ENCODE measurements at regions not wholly inside any gene's neighbourhood (a gene's known extent, or its start where the extent isn't known, plus 50 kb on each side); places are given as distances from the start of the nearest gene placed in this dataset.
"Not testable (repeated sequence)": the region's sequence is repeated elsewhere in the genome, so short reads cannot be mapped to it uniquely, and the experiment has no call there.

GRCh38 chr5:32909207-32909606, 198.1 kb downstream of the NPR3 start:
- intact Hi-C loops (cut with DNase I; ENCODE audit: low total_unique reads) = no loop called here
- peaks cover 0 to 9% (median 0%) of the 10 kb centered on the region in 3 donors for H3K9me3 ChIP-seq
- DNase-seq = no peak
- H3K4me1 ChIP-seq = no peaks in the 10 kb centered on the region
- no peak overlapping the region for H3K4me3 ChIP-seq
- H3K36me3 ChIP-seq = no peaks in the 10 kb centered on the region
- H3K27ac ChIP-seq = no peak overlapping the region
- no peak for TF ChIP-seq CTCF (IDR thresholded peaks at IDR 0.05)
- no peaks in the 10 kb centered on the region for H3K27me3 ChIP-seq

GRCh38 chr5:32916648-32917047, 205.5 kb downstream of the NPR3 start:
- Histone ChIP-seq H3K4me3 (no peak overlapping the region), H3K27ac (no peak overlapping the region), H3K27me3 (no peaks in the 10 kb centered on the region), H3K4me1 (no peaks in the 10 kb centered on the region), H3K36me3 (no peaks in the 10 kb centered on the region), H3K9me3 (no peaks in the 10 kb centered on the region)
- TF ChIP-seq CTCF (IDR thresholded peaks at IDR 0.05) = peak; percentile 49 to 69
- intact Hi-C loops (cut with DNase I; ENCODE audit: low total_unique reads) = loop anchor here (10.0 kb wide), 1 partner anchor 212 kb away; no protein-coding TSS in a partner anchor
- peak in 1 of 2 donors; percentile 65 for DNase-seq

DNA sequence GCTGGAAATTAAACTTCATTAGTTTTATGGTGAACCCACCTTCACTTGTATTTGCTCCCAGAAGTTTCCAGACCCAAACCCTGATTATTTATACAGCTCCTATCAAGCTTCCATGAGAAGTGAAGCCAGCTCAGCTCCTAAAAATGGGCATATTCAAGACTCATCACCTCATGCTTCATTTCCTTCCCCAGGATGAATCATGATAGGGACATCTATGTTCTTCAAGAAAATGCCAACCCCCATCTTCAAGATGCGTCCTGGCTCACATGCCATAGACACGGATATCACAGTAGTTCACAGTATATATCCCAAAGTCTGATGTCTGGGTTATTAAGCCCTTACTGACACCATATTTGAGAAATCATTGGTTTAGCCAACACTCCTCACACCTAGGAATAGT, 217.6 kb downstream of the NPR3 start:
- Histone ChIP-seq H3K4me1 (peaks cover 0 to 17% (median 2%) of the 10 kb centered on the region in 4 donors), H3K36me3 (no peaks in the 10 kb centered on the region), H3K27me3 (no peaks in the 10 kb centered on the region), H3K4me3 (no peak overlapping the region), H3K27ac (no peak overlapping the region), H3K9me3 (no peaks in the 10 kb centered on the region)
- DNase-seq = no peak
- intact Hi-C loops (cut with DNase I; ENCODE audit: low total_unique reads) = no loop called here
- TF ChIP-seq CTCF (IDR thresholded peaks at IDR 0.05) = no peak

- intact Hi-C loops (cut with DNase I; ENCODE audit: low total_unique reads); H3K9me3 ChIP-seq; H3K36me3 ChIP-seq; DNase-seq; H3K4me3 ChIP-seq; H3K27ac ChIP-seq; H3K27me3 ChIP-seq: not testable (repeated sequence)
- H3K4me1 ChIP-seq = peaks cover 0 to 17% (median 2%) of the 10 kb centered on the region in 4 donors
Measured at GRCh38 chr5:32931438-32931837, 220.3 kb downstream of the NPR3 start.

DNA sequence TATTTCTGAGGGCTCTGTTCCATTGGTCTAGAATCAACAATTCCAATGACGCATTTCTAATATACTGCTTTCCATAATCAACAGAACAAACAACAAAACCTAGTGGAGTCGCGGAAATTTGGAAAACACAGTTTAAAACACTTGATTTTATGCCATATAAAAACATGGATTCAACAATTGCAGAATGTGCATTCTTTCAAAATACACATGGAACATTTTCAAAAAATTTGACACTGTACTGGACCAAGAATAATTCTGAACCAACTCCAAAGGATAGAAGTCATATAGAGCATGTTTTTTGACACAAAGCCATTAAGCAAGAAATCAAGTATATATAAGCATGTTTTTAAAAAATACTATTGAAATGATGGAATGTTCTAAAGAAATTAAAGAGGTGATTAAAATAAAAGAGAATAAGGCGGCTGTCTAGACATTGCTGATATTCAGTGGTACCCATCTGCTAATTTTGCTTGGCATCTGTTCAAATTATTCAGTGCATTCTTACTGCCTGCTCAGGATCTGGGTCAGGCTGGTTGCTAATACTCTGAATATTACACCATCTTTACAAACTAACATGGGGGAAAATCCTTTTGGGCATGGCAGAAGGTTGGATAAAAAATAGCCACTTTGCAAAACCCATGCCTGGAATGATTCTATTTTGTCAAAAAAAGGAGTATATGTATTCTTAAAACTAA, 221.3 kb downstream of the NPR3 start:
- H3K27ac ChIP-seq = no peak overlapping the region
- no peaks in the 10 kb centered on the region for H3K9me3 ChIP-seq
- no peaks in the 10 kb centered on the region for H3K36me3 ChIP-seq
- TF ChIP-seq CTCF (IDR thresholded peaks at IDR 0.05) = no peak
- intact Hi-C loops (cut with DNase I; ENCODE audit: low total_unique reads) = no loop called here
- no peak for DNase-seq
- H3K4me3 ChIP-seq = no peak overlapping the region
- H3K27me3 ChIP-seq = no peaks in the 10 kb centered on the region
- H3K4me1 ChIP-seq = peaks cover 0 to 17% (median 2%) of the 10 kb centered on the region in 4 donors

- intact Hi-C loops (cut with DNase I; ENCODE audit: low total_unique reads) = no loop called here
- H3K27me3 ChIP-seq = no peaks in the 10 kb centered on the region
- no peaks in the 10 kb centered on the region for H3K36me3 ChIP-seq
- peaks cover 0 to 17% (median 2%) of the 10 kb centered on the region in 4 donors for H3K4me1 ChIP-seq
- no peak for TF ChIP-seq CTCF (IDR thresholded peaks at IDR 0.05)
- no peak overlapping the region for H3K4me3 ChIP-seq
- no peak overlapping the region for H3K27ac ChIP-seq
- DNase-seq = no peak
- H3K9me3 ChIP-seq = no peaks in the 10 kb centered on the region
Measured at GRCh38 chr5:32933692-32934091, 222.6 kb downstream of the NPR3 start.
